Trophoblast cell (in vitro differentiated cells and primary cell): ENCODE measurements at regions not wholly inside any gene's neighbourhood (a gene's known extent, or its start where the extent isn't known, plus 50 kb on each side); places are given as distances from the start of the nearest gene placed in this dataset.

Experiments
- DNase-seq, 2 donors: peaks; one replicate each; pipeline ENCODE4 v3.0.0-alpha.2; 2016
- H2AFZ ChIP-seq: 2 replicates; pipeline ENCODE4 v1.6.1; 2013; ENCODE audit warnings: low read length, moderate library complexity, mild to moderate bottlenecking; ENCODE audit not compliant: insufficient read depth, poor library complexity
- H2AK5ac ChIP-seq: 2 replicates; pipeline ENCODE4 v1.6.1; 2013; ENCODE audit warnings: mild to moderate bottlenecking, low read length
- H2BK120ac ChIP-seq: 2 replicates; pipeline ENCODE4 v1.6.1; 2013; ENCODE audit warnings: low read length, mild to moderate bottlenecking, moderate library complexity; ENCODE audit not compliant: insufficient read depth, poor library complexity
- H2BK12ac ChIP-seq: 2 replicates; pipeline ENCODE4 v1.6.1; 2013; ENCODE audit warnings: mild to moderate bottlenecking, low read length, moderate library complexity
- H2BK5ac ChIP-seq: 2 replicates; pipeline ENCODE4 v1.6.1; 2013; ENCODE audit warnings: low read length, low read depth, moderate library complexity, mild to moderate bottlenecking; ENCODE audit not compliant: poor library complexity
- H3K14ac ChIP-seq: 2 replicates; pipeline ENCODE4 v1.6.1; 2013; ENCODE audit warnings: mild to moderate bottlenecking, low read length
- H3K18ac ChIP-seq: 2 replicates; pipeline ENCODE4 v1.6.1; 2013; ENCODE audit warnings: mild to moderate bottlenecking, low read length
- H3K23ac ChIP-seq: 2 replicates; pipeline ENCODE4 v1.6.1; 2013; ENCODE audit warnings: low read length
- H3K27ac ChIP-seq: 2 replicates; pipeline ENCODE4 v1.5.1; 2013; ENCODE audit warnings: low read depth, mild to moderate bottlenecking, inconsistent platforms, low read length, moderate library complexity
- H3K27me3 ChIP-seq: 2 replicates; pipeline ENCODE4 v1.6.1; 2013; ENCODE audit warnings: inconsistent platforms, mild to moderate bottlenecking, low read length, moderate library complexity; ENCODE audit not compliant: insufficient read depth
- H3K36me3 ChIP-seq, 2 experiments: 1 replicate in 1 of 2; 2 replicates in 1 of 2; pipeline ENCODE4 v1.6.1; 2013; ENCODE audit warnings: low read length in 2 of 2, mild to moderate bottlenecking in 2 of 2, moderate library complexity in 1 of 2; ENCODE audit not compliant: insufficient read depth in 2 of 2, control insufficient read depth in 1 of 2
- H3K4ac ChIP-seq: 2 replicates; pipeline ENCODE4 v1.6.1; 2013; ENCODE audit warnings: low read depth, mild to moderate bottlenecking, low read length, moderate library complexity
- H3K4me1 ChIP-seq, 2 experiments: 1 replicate in 1 of 2; 2 replicates in 1 of 2; pipeline ENCODE4 v1.6.1; 2013; ENCODE audit warnings: low read length in 2 of 2, mild to moderate bottlenecking in 2 of 2, moderate library complexity in 1 of 2; ENCODE audit not compliant: insufficient read depth in 2 of 2, control insufficient read depth in 1 of 2
- H3K4me2 ChIP-seq: 2 replicates; pipeline ENCODE4 v1.6.1; 2013; ENCODE audit warnings: inconsistent platforms, mild to moderate bottlenecking, low read length, moderate library complexity
- H3K4me3 ChIP-seq: 2 replicates; pipeline ENCODE4 v1.5.1; 2013; ENCODE audit warnings: mild to moderate bottlenecking, low read depth, low read length, inconsistent platforms
- H3K79me1 ChIP-seq: one replicate; pipeline ENCODE4 v1.6.1; 2013; ENCODE audit warnings: low read length
- H3K79me2 ChIP-seq: 2 replicates; pipeline ENCODE4 v1.6.1; 2013; ENCODE audit warnings: low read length, mild to moderate bottlenecking; ENCODE audit not compliant: control insufficient read depth, insufficient read depth, poor library complexity
- H3K9ac ChIP-seq: 2 replicates; pipeline ENCODE4 v1.6.1; 2013; ENCODE audit warnings: mild to moderate bottlenecking, low read length
- H3K9me3 ChIP-seq: 2 replicates; pipeline ENCODE4 v1.6.1; 2013; ENCODE audit warnings: low read depth, mild to moderate bottlenecking, control low read depth, inconsistent platforms, low read length; ENCODE audit not compliant: insufficient read depth
- H4K12ac ChIP-seq: 2 replicates; pipeline ENCODE4 v1.6.1; 2013; ENCODE audit warnings: low read depth, mild to moderate bottlenecking, low read length, moderate library complexity
- H4K8ac ChIP-seq: 2 replicates; pipeline ENCODE4 v1.6.1; 2013; ENCODE audit warnings: low read depth, mild to moderate bottlenecking, low read length, moderate library complexity
- H4K91ac ChIP-seq: one replicate; pipeline ENCODE4 v1.6.1; 2013; ENCODE audit warnings: low read depth, mild to moderate bottlenecking, low read length, moderate library complexity
- WGBS: extraction: QIAGEN DNeasy Blood & Tissue Kit; methylation state at CpG from one replicate; pipeline ENCODE4 v1.1.7; 2013; ENCODE audit warnings: missing lambda C conversion rate; ENCODE audit not compliant: insufficient read length, insufficient coverage; ENCODE audit errors: extremely low coverage; 5-methylcytosine and 5-hydroxymethylcytosine counted together

GRCh38 chr4:15297344-15297743 is 130.5 kb upstream of the C1QTNF7 start:
- no peaks in the 10 kb centered on the region for H3K9me3 ChIP-seq
- no peak for DNase-seq
- no peaks in the 10 kb centered on the region for H3K36me3 ChIP-seq
- H3K79me2 ChIP-seq = no peaks in the 10 kb centered on the region
- no peaks in the 10 kb centered on the region for H3K4me1 ChIP-seq
- no peaks in the 10 kb centered on the region for H3K79me1 ChIP-seq
- H2AK5ac ChIP-seq = no peak overlapping the region
- H2AFZ ChIP-seq = no peak overlapping the region
- H3K23ac ChIP-seq = no peak overlapping the region
- no peak overlapping the region for H2BK5ac ChIP-seq
- no peak overlapping the region for H3K4ac ChIP-seq
- no peak overlapping the region for H3K18ac ChIP-seq
- H2BK12ac ChIP-seq = no peak overlapping the region
- no peak overlapping the region for H2BK120ac ChIP-seq
- H4K8ac ChIP-seq = no peak overlapping the region
- H4K91ac ChIP-seq = no peak overlapping the region
- no peak overlapping the region for H3K9ac ChIP-seq
- no peaks in the 10 kb centered on the region for H3K27me3 ChIP-seq
- no peak overlapping the region for H3K14ac ChIP-seq
- H4K12ac ChIP-seq = no peak overlapping the region
- WGBS = no CpG with 5 or more reads among the region's 3 CpGs
- no peak overlapping the region for H3K4me2 ChIP-seq
- no peak overlapping the region for H3K4me3 ChIP-seq
- no peak overlapping the region for H3K27ac ChIP-seq

GRCh38 chr4:15299627-15300026 is 128.2 kb upstream of the C1QTNF7 start:
- no CpG with 5 or more reads among the region's 2 CpGs for WGBS
- Histone ChIP-seq H2BK5ac (no peak overlapping the region), H4K12ac (no peak overlapping the region), H3K9ac (no peak overlapping the region), H3K9me3 (no peaks in the 10 kb centered on the region), H3K4me2 (no peak overlapping the region), H2BK120ac (no peak overlapping the region), H3K23ac (no peak overlapping the region), H4K8ac (no peak overlapping the region), H2BK12ac (no peak overlapping the region), H3K4me3 (no peak overlapping the region), H2AFZ (no peak overlapping the region), H3K79me2 (no peaks in the 10 kb centered on the region), H4K91ac (no peak overlapping the region), H3K36me3 (no peaks in the 10 kb centered on the region), H3K14ac (no peak overlapping the region), H3K18ac (no peak overlapping the region), H3K27ac (no peak overlapping the region), H3K79me1 (no peaks in the 10 kb centered on the region), H3K4me1 (peaks cover 4 to 10% of the 10 kb centered on the region in 2 experiments), H2AK5ac (no peak overlapping the region), H3K4ac (no peak overlapping the region), H3K27me3 (no peaks in the 10 kb centered on the region)
- DNase-seq = no peak

- Histone ChIP-seq H3K18ac (no peak overlapping the region), H3K4me1 (peaks cover 4 to 10% of the 10 kb centered on the region in 2 experiments)
- no CpG with 5 or more reads among the region's 2 CpGs for WGBS
Observed at GRCh38 chr4:15303052-15303641, 124.7 kb upstream of the C1QTNF7 start.

GRCh38 chr4:15314974-15315373 is 112.9 kb upstream of the C1QTNF7 start:
- Histone ChIP-seq H3K4me3 (no peak overlapping the region), H3K9ac (no peak overlapping the region), H3K79me1 (no peaks in the 10 kb centered on the region), H3K79me2 (no peaks in the 10 kb centered on the region), H3K36me3 (no peaks in the 10 kb centered on the region), H2BK5ac (no peak overlapping the region), H3K4me2 (no peak overlapping the region), H3K23ac (no peak overlapping the region), H2AK5ac (no peak overlapping the region), H4K8ac (no peak overlapping the region), H3K14ac (no peak overlapping the region), H3K27me3 (no peaks in the 10 kb centered on the region), H2BK120ac (no peak overlapping the region), H3K4ac (no peak overlapping the region), H3K27ac (no peak overlapping the region), H4K12ac (no peak overlapping the region), H2AFZ (no peak overlapping the region), H3K4me1 (peaks cover 0 to 2% of the 10 kb centered on the region in 2 experiments), H3K9me3 (peaks cover 3% of the 10 kb centered on the region), H4K91ac (no peak overlapping the region), H3K18ac (no peak overlapping the region), H2BK12ac (no peak overlapping the region)
- DNase-seq = no peak
- WGBS = no CpG with 5 or more reads among the region's 3 CpGs

More at GRCh38 chr4:15303052-15303641, 124.7 kb upstream of the C1QTNF7 start:
- Histone ChIP-seq H3K79me1 (no peaks in the 10 kb centered on the region), H2AK5ac (no peak overlapping the region), H2BK120ac (no peak overlapping the region), H3K27ac (peak overlapping the region; percentile 16), H3K9me3 (no peaks in the 10 kb centered on the region), H4K12ac (no peak overlapping the region), H3K4ac (no peak overlapping the region), H3K23ac (no peak overlapping the region), H4K91ac (no peak overlapping the region), H3K14ac (no peak overlapping the region), H3K9ac (no peak overlapping the region), H3K27me3 (no peaks in the 10 kb centered on the region), H3K36me3 (no peaks in the 10 kb centered on the region), H3K4me2 (no peak overlapping the region), H2AFZ (no peak overlapping the region), H3K4me3 (no peak overlapping the region), H4K8ac (no peak overlapping the region), H2BK5ac (no peak overlapping the region), H2BK12ac (no peak overlapping the region), H3K79me2 (no peaks in the 10 kb centered on the region)
- peak; percentile 46 to 78 for DNase-seq
